PFSK-1 (cell line): ENCODE measurements at regions not wholly inside any gene's neighbourhood (a gene's known extent, or its start where the extent isn't known, plus 50 kb on each side); places are given as distances from the start of the nearest gene placed in this dataset.

Experiments used
- FOXP2 ChIP-seq: optimal IDR thresholded peaks from 2 replicates; pipeline ENCODE3; 2011; ENCODE audit warnings: borderline replicate concordance, control low read depth, inconsistent platforms; ENCODE audit not compliant: insufficient read depth; ENCODE audit errors: extremely low read length, extremely low read depth
- POLR2AphosphoS5 ChIP-seq: IDR thresholded peaks from 2 replicates; pipeline ENCODE4 v1.6.1; 2012; ENCODE audit warnings: low read depth, mild to moderate bottlenecking, control low read depth, low read length, moderate library complexity
- REST ChIP-seq, 2 experiments: IDR thresholded peaks; 2 replicates each; pipeline versions ENCODE4 v1.6.1 to v1.8.0; 2011 to 2012; ENCODE audit warnings: low read depth in 2 of 2, low read length in 2 of 2, control low read depth in 1 of 2, inconsistent platforms in 1 of 2, mild to moderate bottlenecking in 1 of 2, moderate library complexity in 1 of 2; ENCODE audit not compliant: insufficient read depth in 1 of 2
- SIN3A ChIP-seq: IDR thresholded peaks from 2 replicates; pipeline ENCODE4 v1.6.1; 2012; ENCODE audit warnings: mild to moderate bottlenecking, low read length, moderate library complexity, borderline replicate concordance; ENCODE audit not compliant: insufficient read depth
- TAF1 ChIP-seq: IDR thresholded peaks from 2 replicates; pipeline ENCODE4 v1.6.1; 2012; ENCODE audit warnings: low read length, control low read depth, borderline replicate concordance; ENCODE audit not compliant: insufficient read depth

- TF ChIP-seq POLR2AphosphoS5 (no peak), SIN3A (no peak), REST (IDR thresholded peaks at IDR 0.05; ENCODE audit: insufficient read depth in 1 of 2, low read depth in 2 of 2, low read length in 2 of 2) (no peak), TAF1 (no peak)
Measured at GRCh38 chr16:65522412-65522811, 400.5 kb upstream of the CDH11 start.

GRCh38 chr16:65521633-65522328 is 399.9 kb upstream of the CDH11 start:
- TF ChIP-seq SIN3A, result no peak
- TF ChIP-seq FOXP2, result no peak
- TF ChIP-seq TAF1, result no peak
- TF ChIP-seq POLR2AphosphoS5, result no peak
- no peak for TF ChIP-seq REST (IDR thresholded peaks at IDR 0.05; ENCODE audit: insufficient read depth in 1 of 2, low read depth in 2 of 2, low read length in 2 of 2)

GRCh38 chr16:65519402-65519801 is 397.5 kb upstream of the CDH11 start:
- TF ChIP-seq POLR2AphosphoS5, result no peak
- no peak for TF ChIP-seq REST (IDR thresholded peaks at IDR 0.05; ENCODE audit: insufficient read depth in 1 of 2, low read depth in 2 of 2, low read length in 2 of 2)
- no peak for TF ChIP-seq SIN3A
- TF ChIP-seq TAF1, result no peak
- TF ChIP-seq FOXP2, result no peak

- TF ChIP-seq POLR2AphosphoS5, result no peak
- TF ChIP-seq TAF1, result no peak
- no peak for TF ChIP-seq SIN3A
- TF ChIP-seq FOXP2, result no peak
- TF ChIP-seq REST (IDR thresholded peaks at IDR 0.05; ENCODE audit: insufficient read depth in 1 of 2, low read depth in 2 of 2, low read length in 2 of 2), result no peak
Measured at GRCh38 chr16:65515193-65515592, 393.3 kb upstream of the CDH11 start.

- TF ChIP-seq REST (IDR thresholded peaks at IDR 0.05; ENCODE audit: insufficient read depth in 1 of 2, low read depth in 2 of 2, low read length in 2 of 2) (no peak), SIN3A (no peak), FOXP2 (no peak), TAF1 (no peak), POLR2AphosphoS5 (no peak)
Measured at GRCh38 chr16:65510850-65511249, 389.0 kb upstream of the CDH11 start.
